ENCODE measurements at regions not wholly inside any gene's neighbourhood (a gene's known extent, or its start where the extent isn't known, plus 50 kb on each side); places are given as distances from the start of the nearest gene placed in this dataset.

GRCh38 chr6:142647449-142648035 lies 297.4 kb downstream of the HIVEP2 start:
- TF ChIP-seq CTCF (conservative IDR thresholded peaks at IDR 0.05; ENCODE audit: low read length) (no peak), EZH2phosphoT487 (IDR thresholded peaks at IDR 0.05; ENCODE audit: borderline replicate concordance, low read depth, low read length) (no peak)
